ENCODE measurements at regions not wholly inside any gene's neighbourhood (a gene's known extent, or its start where the extent isn't known, plus 50 kb on each side); places are given as distances from the start of the nearest gene placed in this dataset.
"Not testable (repeated sequence)": the region's sequence is repeated elsewhere in the genome, so short reads cannot be mapped to it uniquely, and the experiment has no call there.

DNA sequence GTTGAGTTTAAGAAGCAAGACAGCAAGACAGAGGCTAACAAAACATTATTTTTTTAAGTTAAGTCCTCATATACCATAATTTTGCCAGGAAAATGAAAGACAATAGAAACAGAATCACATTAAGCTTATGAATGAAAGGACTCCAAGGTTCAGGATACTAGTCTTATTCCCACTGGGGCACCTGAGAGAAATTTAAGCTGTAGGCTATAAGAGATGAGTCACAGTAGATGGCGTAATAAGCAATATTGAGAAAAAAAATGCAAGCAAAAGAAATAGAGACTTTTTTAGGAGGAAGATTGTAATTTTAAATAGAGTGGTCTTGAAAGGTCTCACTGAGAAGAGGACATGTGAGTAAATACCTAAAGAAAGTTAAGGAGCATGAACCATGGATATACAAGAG is 57.1 kb upstream of the KIF2B start:
- DNase-seq (ENCODE audit: low read depth in 2 of 3, low spot score in 1 of 3) = no peak

DNA sequence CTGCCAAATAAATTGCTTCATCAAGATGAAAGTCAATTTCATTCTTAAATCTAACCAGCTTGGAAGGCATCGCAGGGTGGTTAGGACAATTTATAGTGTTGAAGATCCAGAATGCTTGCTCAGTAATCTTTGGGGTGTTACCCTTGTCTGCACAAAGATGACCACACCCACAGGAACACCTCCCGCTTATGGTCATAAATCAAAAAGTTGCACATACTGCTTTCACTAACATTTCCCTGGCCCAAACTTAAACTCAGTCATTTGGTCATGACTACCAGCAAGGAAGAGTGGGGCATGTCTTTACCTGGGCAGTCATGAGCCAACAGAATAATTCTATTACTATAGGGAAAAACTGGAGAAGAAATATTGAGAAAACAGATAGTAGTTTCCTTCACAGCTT is 57.6 kb upstream of the KIF2B start:
- no peak for DNase-seq (ENCODE audit: low read depth in 2 of 3, low spot score in 1 of 3)

DNA sequence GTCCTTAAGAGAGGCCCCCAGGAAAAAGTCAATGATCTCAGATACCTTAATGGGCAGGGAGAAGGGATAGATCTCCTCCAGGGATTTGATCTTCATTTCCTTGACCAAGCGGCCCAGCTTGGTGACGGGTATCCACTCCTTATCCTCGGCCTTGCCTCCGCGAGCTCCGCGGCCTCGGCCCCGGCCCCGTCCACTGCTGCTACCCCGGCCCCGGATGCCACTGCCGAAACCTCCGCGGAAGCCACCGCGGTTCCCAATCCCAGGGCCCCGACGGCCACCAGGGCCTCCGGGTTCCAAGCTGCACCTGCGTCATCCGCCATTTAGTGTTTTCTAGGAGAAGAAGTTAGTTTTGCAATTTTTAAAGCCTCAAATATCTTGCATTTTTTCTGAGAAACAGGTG is 65.2 kb upstream of the KIF2B start:
- DNase-seq (ENCODE audit: low read depth in 2 of 3, low spot score in 1 of 3) = no peak

DNA sequence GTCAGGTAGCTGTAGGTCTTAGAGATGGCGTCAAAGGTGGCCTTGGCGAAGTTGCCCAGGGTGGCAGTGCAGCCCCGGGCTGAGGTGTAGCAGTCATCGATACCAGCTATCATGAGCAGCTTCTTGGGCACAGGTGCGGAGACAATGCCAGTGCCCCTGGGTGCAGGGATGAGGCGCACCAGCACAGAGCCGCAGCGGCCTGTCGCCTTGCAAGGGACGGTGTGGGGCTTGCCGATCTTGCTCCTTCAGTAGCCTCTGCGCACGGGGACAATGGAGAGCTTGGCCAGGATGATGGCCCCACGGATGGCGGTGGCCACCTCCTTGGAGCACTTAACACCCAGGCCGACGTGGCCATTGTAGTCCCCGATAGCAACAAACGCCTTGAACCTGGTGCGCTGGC is 65.6 kb upstream of the KIF2B start:
- not testable (repeated sequence) for DNase-seq (ENCODE audit: low read depth in 2 of 3, low spot score in 1 of 3)

DNA sequence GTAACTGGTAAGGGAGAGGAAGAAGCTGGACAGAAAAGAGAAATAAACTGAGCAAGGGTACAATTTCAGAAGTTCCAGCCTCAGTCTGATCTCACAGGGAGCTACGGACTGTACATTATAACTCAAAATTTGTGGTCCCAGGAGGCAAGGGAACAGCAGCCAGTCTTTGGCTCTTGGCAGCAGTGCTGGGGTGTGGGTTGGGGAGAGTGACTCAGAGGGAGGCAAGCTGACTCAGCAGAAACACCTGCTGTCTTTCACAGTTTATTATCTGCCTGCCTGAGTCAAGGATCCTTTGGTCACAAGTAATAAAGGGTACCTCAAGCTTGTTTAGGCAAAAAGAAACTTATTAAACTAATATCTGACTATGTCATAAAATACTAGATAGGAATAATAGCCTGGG is 73.5 kb upstream of the KIF2B start:
- no peak for DNase-seq (ENCODE audit: low read depth in 2 of 3, low spot score in 1 of 3)

DNA sequence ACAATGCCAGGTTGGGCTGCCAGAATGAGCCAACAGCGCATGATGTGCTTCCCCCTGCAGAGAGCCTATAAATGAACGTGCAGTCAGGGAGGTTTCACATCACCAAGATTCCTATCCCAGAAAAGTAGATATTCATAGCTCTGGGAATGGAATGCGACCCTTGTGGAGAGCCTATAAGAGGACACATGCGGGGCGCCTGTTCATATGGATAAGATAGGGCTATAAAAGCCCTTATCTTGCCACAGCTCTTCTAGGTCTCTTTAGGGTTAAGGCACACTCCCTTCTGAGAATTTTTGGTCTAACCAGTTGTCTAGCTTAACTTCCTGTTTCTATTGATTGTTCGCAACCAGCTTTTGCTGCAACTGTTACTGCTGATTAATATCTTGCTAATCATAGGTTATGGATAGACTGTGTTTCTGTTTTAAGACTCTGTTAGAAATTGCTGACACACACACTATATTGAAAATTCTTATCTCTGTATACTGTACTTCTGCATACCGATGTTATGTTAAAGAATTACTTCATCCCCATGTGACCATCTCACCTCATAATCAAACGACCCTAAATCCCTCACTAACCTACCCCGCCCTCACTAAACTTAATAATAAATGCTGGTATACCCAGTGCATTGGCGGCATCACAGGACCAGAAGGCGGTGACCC is 74.4 kb upstream of the KIF2B start:
- not testable (repeated sequence) for DNase-seq (ENCODE audit: low read depth in 2 of 3, low spot score in 1 of 3)

DNA sequence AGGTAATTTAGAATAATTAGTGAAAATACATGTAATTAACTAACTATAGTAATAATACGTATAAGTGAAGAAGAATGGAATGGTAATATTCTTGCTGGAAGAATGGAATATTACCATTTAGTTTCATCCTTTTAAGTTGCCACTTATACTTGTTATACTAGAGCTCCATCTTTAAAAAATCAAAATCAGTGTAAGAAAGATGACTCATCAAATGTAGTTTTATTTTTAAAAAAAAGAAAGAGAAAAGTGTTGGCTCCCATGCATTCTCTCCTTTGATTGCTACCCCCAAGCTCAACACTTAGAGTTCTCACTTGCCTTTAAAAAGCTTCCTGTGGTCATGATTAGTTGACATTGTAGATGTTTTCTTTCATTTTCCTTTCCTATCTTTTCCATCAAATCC is 82.4 kb upstream of the KIF2B start:
- no peak for DNase-seq (ENCODE audit: low read depth in 2 of 3, low spot score in 1 of 3)

DNA sequence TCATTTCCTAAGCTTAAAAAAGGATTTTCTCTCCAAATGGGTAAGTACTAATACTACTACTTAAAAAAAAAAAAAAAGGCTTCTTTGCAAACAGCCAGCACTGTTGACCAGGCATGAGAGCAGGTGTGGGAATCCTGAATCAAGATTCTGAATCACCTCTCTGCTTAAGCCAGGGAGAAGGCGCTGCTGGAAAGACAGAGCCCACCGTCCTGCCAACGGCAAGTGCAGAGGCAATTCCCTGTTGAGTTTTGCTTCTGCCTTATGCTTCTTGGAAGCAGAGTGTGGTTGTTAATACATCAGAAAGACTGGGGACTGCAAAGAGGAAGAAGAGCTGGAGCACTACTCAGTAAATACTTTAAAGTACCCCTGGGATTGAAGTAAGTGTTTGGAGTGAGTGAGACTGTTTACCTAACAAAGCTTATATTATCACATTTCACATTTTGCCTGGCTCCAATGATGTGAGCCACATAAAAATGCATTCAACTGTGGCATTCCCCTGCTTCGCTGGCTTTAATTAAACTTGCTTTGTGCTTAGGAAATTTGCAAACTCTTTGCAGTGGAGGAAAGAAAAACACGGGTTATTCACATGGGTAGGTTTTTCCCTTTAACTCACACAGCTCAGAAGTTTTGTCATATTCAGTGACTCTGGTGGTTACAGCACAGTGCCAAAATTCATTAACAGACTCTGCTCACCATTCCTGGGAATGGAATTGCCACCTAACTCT is 86.0 kb upstream of the KIF2B start:
- DNase-seq (ENCODE audit: low read depth in 2 of 3, low spot score in 1 of 3) = no peak

DNA sequence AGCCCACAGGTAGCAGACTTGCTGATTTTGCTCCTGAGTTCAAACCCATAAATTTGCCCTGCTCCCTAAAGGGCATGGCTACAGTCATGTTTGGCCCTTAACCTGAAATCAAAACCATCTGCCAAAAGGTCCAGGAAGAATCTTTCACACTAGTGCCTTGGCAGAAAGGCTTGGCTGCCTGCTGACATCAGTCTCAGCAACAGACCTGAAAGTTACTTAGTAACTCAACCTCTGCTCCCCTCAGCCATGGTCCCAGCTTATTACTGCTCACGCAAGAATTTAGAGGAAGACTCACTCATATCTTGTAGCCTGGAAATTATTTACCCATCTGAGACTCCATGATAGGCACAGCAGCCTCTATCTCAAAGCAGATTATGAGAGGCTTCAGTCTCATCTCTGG is 98.0 kb upstream of the KIF2B start:
- DNase-seq (ENCODE audit: low read depth in 2 of 3, low spot score in 1 of 3) = no peak

DNA sequence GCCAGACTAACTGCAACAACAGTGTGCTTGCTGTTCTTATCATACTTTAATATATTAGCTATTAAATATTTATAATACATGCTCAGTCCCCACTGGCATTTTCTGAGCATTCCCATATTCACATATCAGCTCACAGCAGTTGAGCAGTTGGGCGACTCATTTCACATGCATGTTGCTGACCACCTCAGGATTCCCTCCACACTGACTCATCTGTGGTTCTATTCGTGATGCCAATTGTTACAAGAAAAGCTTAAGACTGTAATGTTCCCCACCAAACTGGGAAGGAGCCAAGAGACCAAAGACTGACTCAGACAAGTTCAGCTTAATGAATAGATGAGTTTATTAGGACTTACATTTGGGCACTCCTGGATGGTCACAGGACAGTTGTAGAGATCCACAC is 100.3 kb upstream of the KIF2B start:
- no peak for DNase-seq (ENCODE audit: low read depth in 2 of 3, low spot score in 1 of 3)

DNA sequence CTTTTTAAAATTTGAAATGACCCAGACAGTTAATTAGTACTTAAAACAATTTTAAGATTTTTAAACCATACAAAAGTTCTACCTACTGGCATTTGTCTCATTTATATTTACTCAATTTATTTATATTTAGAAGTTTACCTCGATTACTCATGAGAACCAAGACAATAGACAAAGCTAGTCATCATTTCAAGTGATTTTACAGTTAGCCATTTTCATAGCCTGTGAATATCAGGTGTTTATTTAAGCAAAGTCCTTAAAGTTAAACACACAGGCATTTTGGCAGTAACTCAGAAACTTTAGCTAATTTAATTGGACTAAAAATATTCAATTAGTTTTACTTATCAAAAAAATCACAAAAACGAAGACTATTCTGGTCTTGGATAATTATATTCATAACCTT is 101.6 kb upstream of the KIF2B start:
- no peak for DNase-seq (ENCODE audit: low read depth in 2 of 3, low spot score in 1 of 3)

DNA sequence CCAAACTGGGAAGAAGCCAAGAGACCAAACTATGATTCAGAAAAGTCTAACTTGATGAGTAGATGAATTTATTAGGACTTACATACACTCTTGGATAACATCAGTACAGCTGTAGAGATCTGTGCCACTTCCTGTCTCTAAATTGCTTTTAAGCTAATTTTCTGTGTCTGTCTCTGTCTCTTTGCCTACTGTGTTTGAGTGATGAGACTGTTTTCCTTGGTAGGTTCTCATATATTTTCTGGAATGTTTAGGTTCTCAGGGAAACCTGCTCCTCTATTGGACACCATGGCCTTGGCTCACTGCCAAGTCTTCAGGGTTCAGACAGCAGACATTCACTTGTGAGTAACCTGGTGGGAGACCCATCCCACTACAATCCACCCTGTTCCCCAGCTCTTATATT is 103.5 kb upstream of the KIF2B start:
- DNase-seq (ENCODE audit: low read depth in 2 of 3, low spot score in 1 of 3) = no peak

DNA sequence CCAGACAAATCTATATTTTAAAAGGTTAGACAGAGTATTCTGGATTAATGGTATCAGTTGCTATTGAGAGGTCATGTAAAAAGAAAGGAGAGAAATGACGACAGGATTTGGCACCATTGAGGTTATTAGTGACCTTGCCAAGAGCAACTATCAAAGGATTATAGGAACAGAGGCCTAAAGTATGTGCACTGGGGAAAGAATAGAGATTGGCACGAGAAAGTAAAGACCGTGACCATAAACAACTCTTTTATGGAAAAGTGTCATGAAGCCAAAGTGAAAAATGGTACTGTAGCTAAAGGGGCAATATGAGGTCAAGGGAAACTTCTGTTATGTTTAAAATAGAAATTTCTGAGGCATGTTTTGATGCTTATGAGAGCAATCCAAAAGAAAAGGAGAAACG is 115.2 kb upstream of the KIF2B start:
- no peak for DNase-seq (ENCODE audit: low read depth in 2 of 3, low spot score in 1 of 3)

DNA sequence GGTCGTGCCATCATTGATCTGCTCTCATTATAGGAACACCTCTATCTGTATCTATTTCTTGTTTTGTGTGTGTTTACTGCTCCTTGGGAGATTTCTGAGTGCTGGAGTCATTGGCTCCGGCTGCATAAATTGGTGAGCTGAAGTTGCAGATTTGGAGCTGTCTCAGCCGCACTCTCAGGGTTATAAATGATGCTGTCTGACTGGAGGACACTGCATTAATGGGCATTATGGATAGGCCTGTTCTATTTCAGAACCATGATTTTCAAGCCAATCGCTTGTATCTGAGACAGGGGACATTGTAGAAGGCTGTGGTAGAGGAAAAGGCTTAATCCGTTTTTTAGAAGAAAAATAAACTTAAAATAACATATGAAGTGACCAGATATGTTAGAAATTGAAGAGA is 126.4 kb upstream of the KIF2B start:
- no peak for DNase-seq (ENCODE audit: low read depth in 2 of 3, low spot score in 1 of 3)

DNA sequence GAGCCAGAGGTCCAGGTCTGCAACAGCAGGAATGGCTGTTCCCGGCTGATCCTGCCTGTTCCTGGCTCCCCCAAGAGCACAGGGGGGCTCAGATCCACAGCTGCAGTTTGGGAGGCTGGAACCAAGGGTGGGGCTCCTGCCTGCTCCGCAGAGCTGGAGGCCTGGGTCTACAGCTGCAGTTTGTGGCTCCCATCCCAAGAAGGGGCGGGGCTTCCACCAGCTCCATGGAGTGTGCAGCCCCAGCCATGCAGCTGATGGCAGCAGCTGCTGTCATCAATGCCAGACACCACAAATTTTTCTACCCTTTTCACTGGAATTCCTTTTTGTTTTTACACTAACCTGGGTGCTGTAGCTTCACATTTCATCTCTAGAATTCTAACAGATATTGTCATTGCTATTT is 135.4 kb upstream of the KIF2B start:
- DNase-seq (ENCODE audit: low read depth in 2 of 3, low spot score in 1 of 3) = no peak

DNA sequence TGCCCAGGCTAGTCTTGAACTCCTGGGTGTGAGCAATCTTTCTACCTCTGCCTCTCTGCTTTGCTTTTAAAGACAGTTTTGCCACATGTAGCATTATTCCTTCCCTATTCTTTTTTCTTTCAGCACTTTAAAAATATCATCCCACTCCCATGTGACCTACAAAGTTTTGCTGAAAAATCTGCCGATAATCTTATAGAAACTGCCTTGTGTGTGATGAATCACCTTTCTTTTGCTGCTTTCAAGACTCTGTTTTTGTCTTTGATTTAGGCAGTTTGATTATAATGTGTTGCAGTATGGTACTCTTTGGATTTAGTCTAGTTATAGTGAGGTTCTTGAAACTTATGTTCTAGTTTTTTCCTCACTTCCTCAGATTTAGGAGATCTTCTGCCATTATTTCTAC is 142.0 kb upstream of the KIF2B start:
- DNase-seq (ENCODE audit: low read depth in 2 of 3, low spot score in 1 of 3) = no peak

DNA sequence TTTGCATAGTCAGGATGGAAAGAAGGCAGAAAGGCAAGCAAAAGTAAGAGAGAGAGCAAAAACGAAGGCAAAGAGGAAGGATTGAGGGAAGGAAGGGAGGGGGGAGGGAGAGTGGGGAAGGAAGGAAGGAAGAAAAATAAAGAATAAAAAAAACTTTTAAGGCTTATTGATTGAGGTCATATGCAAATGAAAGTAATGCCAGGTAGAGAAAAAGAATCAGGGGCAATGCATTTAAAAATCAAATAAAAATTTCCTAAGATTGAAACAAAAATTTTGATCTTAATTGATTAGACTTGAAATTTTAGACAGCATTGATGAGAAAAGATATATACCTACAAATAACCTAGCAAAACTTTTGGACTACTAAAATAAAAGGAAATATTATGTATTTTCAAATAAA is 153.9 kb upstream of the KIF2B start:
- DNase-seq (ENCODE audit: low read depth in 2 of 3, low spot score in 1 of 3) = no peak

DNA sequence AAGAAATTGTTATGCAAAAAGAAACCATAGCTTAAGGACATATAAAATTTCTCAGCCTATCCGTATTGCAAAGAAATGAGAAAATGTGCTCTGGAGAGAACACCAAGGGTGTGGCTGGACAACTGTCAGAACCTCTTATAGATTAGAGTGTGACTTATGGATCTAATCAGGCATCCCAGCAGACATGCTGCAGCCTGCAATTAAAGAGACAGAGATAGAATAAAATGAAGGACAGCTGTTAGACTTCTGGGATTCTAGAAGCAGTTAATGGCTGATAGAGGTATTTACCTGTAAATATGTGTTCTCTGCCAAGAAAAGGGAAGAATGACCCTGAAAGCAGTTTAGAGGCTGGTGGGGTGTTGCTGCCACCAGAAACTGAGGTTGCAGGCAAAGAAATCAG is 160.1 kb upstream of the KIF2B start:
- no peak for DNase-seq (ENCODE audit: low read depth in 2 of 3, low spot score in 1 of 3)

DNA sequence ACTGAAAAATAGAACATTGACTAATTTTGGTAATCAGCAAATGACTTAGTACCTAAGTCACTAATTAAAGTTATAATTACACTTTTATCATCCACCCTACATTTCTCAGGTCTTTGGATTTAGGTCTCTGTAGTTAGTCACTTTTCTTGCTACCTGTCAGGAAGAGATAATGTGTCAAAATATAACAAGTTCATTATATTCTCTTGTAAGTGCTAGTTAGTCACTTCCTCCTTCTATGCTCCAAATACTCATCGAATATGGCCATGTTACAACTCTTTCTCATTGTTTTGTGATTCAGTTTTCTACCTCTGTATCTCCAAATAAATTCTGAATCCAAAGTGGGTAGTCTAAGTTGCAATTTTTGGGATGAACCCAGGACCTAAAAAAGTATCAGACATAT is 163.5 kb upstream of the KIF2B start:
- DNase-seq (ENCODE audit: low read depth in 2 of 3, low spot score in 1 of 3) = no peak

DNA sequence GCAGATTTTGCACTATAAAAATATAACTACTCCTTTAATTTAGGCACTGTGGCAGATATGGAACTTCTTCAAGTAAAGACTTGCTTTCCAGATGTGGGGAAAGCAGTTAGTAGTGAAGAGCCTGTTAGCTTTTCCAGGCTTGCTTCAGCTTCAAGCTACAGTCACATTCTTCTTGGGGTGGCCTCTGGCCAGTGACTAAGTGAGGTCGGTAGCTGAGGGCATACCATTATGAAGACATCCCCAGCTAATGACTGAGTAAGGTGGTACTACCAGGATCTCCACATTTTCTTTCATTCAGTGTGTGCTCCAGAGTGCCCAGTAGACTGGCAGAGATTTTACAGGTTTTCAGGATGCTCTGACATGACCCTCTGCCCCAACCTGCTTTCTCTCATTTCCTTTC is 167.1 kb upstream of the KIF2B start:
- DNase-seq (ENCODE audit: low read depth in 2 of 3, low spot score in 1 of 3) = no peak

DNA sequence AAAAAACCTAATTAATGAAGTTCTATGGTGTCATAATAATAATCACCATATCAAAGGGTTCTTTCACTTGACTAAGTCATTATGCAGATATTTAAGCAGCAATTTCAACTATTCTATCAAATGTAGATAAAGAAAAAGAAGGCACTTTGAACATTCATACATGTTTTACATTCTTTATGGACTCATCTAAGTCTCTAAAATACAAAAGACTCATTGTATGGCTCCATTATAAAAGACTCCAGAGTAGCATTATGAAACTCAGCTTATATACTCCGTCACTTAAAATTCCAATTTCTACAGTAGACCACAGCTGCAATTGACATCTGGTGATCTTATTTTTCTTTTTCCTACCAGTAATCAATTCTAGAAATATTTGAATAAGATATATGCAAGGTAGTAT is 173.5 kb upstream of the KIF2B start:
- DNase-seq (ENCODE audit: low read depth in 2 of 3, low spot score in 1 of 3) = no peak

DNA sequence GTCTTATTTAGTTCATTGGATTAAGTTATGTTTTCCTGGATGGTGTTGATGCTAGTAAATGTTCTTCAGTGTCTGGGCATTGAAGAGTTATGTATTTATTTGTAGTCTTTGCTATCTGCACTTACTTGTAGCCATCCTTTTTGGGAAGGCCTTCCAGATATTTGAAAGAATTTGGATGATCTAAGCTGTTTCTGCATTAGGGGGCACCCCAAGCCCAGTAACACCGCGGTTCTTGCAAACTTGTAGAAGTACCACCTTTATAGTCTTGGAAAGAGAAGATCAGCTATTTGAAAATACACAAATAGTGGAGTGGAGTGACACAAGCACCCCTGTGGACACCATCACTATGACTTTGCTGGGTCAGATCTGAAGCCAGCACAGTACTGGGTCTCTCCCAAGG is 175.9 kb upstream of the KIF2B start:
- DNase-seq (ENCODE audit: low read depth in 2 of 3, low spot score in 1 of 3) = no peak

DNA sequence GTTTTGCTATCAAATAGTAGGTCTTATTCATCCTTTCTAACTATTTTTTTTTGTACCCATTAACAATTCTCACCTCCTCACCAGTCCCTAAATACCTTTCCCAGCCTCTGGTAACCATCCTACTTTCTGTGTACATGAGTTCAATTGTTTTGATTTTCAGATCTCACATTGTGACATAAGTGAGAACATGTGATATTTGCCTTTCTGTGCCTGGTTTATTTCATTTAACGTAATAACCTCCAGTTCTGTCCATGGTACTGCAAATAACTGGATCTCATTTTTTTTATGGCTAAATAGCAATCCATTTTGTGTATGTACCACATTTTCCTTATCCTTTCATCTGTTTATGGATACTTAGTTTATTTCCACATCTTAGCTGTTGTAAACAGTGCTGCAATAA is 181.9 kb upstream of the KIF2B start:
- no peak for DNase-seq (ENCODE audit: low read depth in 2 of 3, low spot score in 1 of 3)

All from stimulated activated CD4-positive, alpha-beta T cell treated with anti-CD3 and anti-CD28 coated beads, Interleukin-12 subunit alpha, Interleukin-12 subunit beta, amount 100 ng/mL, for 48 hours (primary cell).